SK-N-SH (cell line): ENCODE measurements at regions not wholly inside any gene's neighbourhood (a gene's known extent, or its start where the extent isn't known, plus 50 kb on each side); places are given as distances from the start of the nearest gene placed in this dataset.

ENCODE experiments used
- CTCF ChIA-PET: fragments of 300-600, 350-600 bp; formaldehyde crosslinking; extraction: SDS; loops from one replicate; lab custom pipeline; 2021; lab: Yijun Ruan, JAX
- POLR2A ChIA-PET: fragments of 350-600 bp; sonication (Branson Sonifier 250); formaldehyde crosslinking; extraction: SDS; loops from one replicate; lab custom pipeline; 2020; ENCODE audit warnings: antibody characterized with exemption, inconsistent platforms; lab: Yijun Ruan, JAX
- DNase-seq: peaks from one replicate; pipeline ENCODE4 v3.0.0; 2012
- H2AFZ ChIP-seq: fragments of 200-600 bp; sonication (generic); 2 replicates; pipeline ENCODE4 v1.8.1; 2016; ENCODE audit warnings: antibody characterized with exemption, mild to moderate bottlenecking, low read depth
- H3F3A ChIP-seq: fragments of 200-600 bp; sonication (generic); replicated peaks from 2 replicates; pipeline ENCODE3; 2016; ENCODE audit warnings: antibody characterized with exemption, mild to moderate bottlenecking; ENCODE audit not compliant: insufficient read depth
- H3K27ac ChIP-seq, 2 experiments: fragments of 200-500 bp in 1 of 2; fragments of 200-600 bp in 1 of 2; sonication (Bioruptor generic) in 1 of 2; sonication (generic), shearing (Covaris generic) in 1 of 2; 2 replicates each; pipeline versions ENCODE4 v1.5.1 to v1.6.1; 2014 to 2016; ENCODE audit warnings: low read depth in 2 of 2, inconsistent platforms in 1 of 2, low read length in 1 of 2, mild to moderate bottlenecking in 1 of 2, mixed read lengths in 1 of 2
- H3K27me3 ChIP-seq: fragments of 200-600 bp; sonication (generic), shearing (Covaris generic); 2 replicates; pipeline ENCODE4 v1.6.1; 2016; ENCODE audit warnings: mixed run types; ENCODE audit not compliant: insufficient read depth
- H3K36me3 ChIP-seq, 2 experiments: fragments of 200-500 bp in 1 of 2; fragments of 200-600 bp in 1 of 2; sonication (Bioruptor generic) in 1 of 2; sonication (generic) in 1 of 2; replicated peaks in 1 of 2; 2 replicates each; pipeline versions ENCODE3 to v1.5.1; 2014 to 2016; ENCODE audit warnings: low read length in 1 of 2, mild to moderate bottlenecking in 1 of 2; ENCODE audit not compliant: insufficient read depth in 2 of 2, control insufficient read depth in 1 of 2
- H3K4me1 ChIP-seq, 2 experiments: fragments of 200-500 bp in 1 of 2; fragments of 200-600 bp in 1 of 2; sonication (Bioruptor generic) in 1 of 2; sonication (generic), shearing (Covaris generic) in 1 of 2; 2 replicates each; pipeline versions ENCODE4 v1.5.1 to v1.6.1; 2014 to 2016; ENCODE audit warnings: low read depth in 1 of 2, low read length in 1 of 2, mixed run types in 1 of 2; ENCODE audit not compliant: insufficient read depth in 2 of 2, control insufficient read depth in 1 of 2
- H3K4me2 ChIP-seq: fragments of 200-600 bp; sonication (generic), shearing (Covaris generic); 2 replicates; pipeline ENCODE4 v1.6.1; 2017; ENCODE audit warnings: mixed run types
- H3K4me3 ChIP-seq, 2 experiments: fragments of 200-500 bp in 1 of 2; fragments of 200-600 bp in 1 of 2; sonication (Bioruptor generic) in 1 of 2; sonication (generic), shearing (Covaris generic) in 1 of 2; 2 replicates each; pipeline versions ENCODE4 v1.5.1 to v1.8.1; 2014 to 2016; ENCODE audit warnings: low read depth in 2 of 2, inconsistent platforms in 1 of 2, low read length in 1 of 2, mild to moderate bottlenecking in 1 of 2, mixed read lengths in 1 of 2, moderate library complexity in 1 of 2
- H3K79me2 ChIP-seq: fragments of 200-600 bp; sonication (generic); 2 replicates; pipeline ENCODE4 v1.8.1; 2017; ENCODE audit warnings: mild to moderate bottlenecking; ENCODE audit not compliant: insufficient read depth
- H3K9ac ChIP-seq: fragments of 200-600 bp; sonication (generic); 2 replicates; pipeline ENCODE4 v1.6.1; 2017; ENCODE audit warnings: mixed run types
- H3K9me2 ChIP-seq: fragments of 200-600 bp; sonication (generic); 2 replicates; pipeline ENCODE4 v1.6.1; 2017; ENCODE audit warnings: mixed run types
- H3K9me3 ChIP-seq: fragments of 200-600 bp; sonication (generic); 2 replicates; pipeline ENCODE4 v1.6.1; 2017; ENCODE audit warnings: mixed run types, mild to moderate bottlenecking, moderate library complexity
- H4K20me1 ChIP-seq: fragments of 200-600 bp; sonication (generic); 2 replicates; pipeline ENCODE4 v1.6.1; 2017; ENCODE audit warnings: mild to moderate bottlenecking, mixed run types; ENCODE audit not compliant: insufficient read depth
- EZH2phosphoT487 ChIP-seq: fragments of 200-600 bp; sonication (generic); IDR thresholded peaks from 2 replicates; pipeline ENCODE4 v1.6.1; 2017; ENCODE audit warnings: low read depth, mixed run types, mild to moderate bottlenecking, antibody characterized with exemption, moderate library complexity, borderline replicate concordance
- GATA2 ChIP-seq: sonication (generic); formaldehyde crosslinking; IDR thresholded peaks from 2 replicates; pipeline ENCODE4 v1.5.0; 2020; ENCODE audit warnings: mild to moderate bottlenecking, missing genetic modification reagents
- MXI1 ChIP-seq: IDR thresholded peaks from 2 replicates; pipeline ENCODE4 v1.6.1; 2012; ENCODE audit warnings: mild to moderate bottlenecking, low read depth, low read length, improper control_type of control experiment
- NFIC ChIP-seq: IDR thresholded peaks from 2 replicates; pipeline ENCODE4 v1.4.0; 2012; ENCODE audit warnings: borderline replicate concordance
- POLR2AphosphoS5 ChIP-seq: IDR thresholded peaks from 2 replicates; pipeline ENCODE4 v1.6.1; 2012; ENCODE audit warnings: low read depth, low read length
- RFX5 ChIP-seq: IDR thresholded peaks from 2 replicates; pipeline ENCODE4 v1.6.1; 2012; ENCODE audit warnings: mild to moderate bottlenecking, improper control_type of control experiment, low read length
- RXRA ChIP-seq: IDR thresholded peaks from 2 replicates; pipeline ENCODE4 v1.4.0; 2012; ENCODE audit warnings: low read depth, mild to moderate bottlenecking, borderline replicate concordance
- SMC3 ChIP-seq: IDR thresholded peaks from 2 replicates; pipeline ENCODE4 v1.6.1; 2012; ENCODE audit warnings: low read depth, low read length, improper control_type of control experiment
- TAF1 ChIP-seq: IDR thresholded peaks from 2 replicates; pipeline ENCODE4 v1.6.1; 2012; ENCODE audit warnings: low read depth, mild to moderate bottlenecking, low read length, moderate library complexity, borderline replicate concordance
- WGBS: methylation state at CpG from one replicate; pipeline ENCODE4 v1.1.6; 2017; ENCODE audit warnings: low lambda C conversion rate; 5-methylcytosine and 5-hydroxymethylcytosine counted together
- TF ChIP-seq, protein P1 (sequence below): fragments of 150-350 bp; IDR thresholded peaks from 2 replicates; pipeline ENCODE4 v1.6.1; 2016; ENCODE audit warnings: mild to moderate bottlenecking, low read depth, low read length
- TF ChIP-seq, protein P2 (sequence below): IDR thresholded peaks from 2 replicates; pipeline ENCODE4 v1.4.0; 2012; ENCODE audit warnings: low read depth
- TF ChIP-seq, protein P3 (sequence below): fragments of 200-600 bp; sonication (generic); IDR thresholded peaks from 2 replicates; pipeline ENCODE4 v1.6.1; 2017; ENCODE audit warnings: antibody characterized with exemption, mild to moderate bottlenecking, moderate library complexity
- TF ChIP-seq, protein P4 (sequence below): IDR thresholded peaks from 2 replicates; pipeline ENCODE4; 2012
- TF ChIP-seq, protein P5 (sequence below): IDR thresholded peaks from 2 replicates; pipeline ENCODE4 v1.4.0; 2012; ENCODE audit warnings: low read depth, borderline replicate concordance

DNA sequence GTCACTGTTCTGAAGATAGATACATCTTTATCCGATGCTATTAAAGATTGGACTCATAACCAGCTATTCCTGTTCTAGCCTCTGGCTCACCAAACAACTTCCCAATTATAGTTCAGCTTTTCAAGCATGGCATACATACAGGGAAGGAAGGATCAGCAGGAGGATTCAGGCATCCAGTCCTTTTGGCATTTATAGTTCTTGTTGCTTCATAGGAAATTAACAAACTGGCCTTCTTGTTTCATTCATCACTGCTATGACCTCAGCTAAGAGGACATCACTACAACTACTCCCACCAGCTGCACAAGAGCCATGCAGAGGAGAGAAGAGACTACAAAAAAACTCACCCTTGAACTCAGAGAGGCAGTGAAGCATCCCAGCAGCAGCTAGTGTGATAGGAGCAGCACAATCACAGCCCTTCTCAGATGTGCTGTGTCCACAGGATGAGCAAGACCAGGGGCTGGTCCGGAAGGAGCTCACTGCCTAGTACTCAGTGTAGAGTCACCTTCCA is 100.5 kb downstream of the SPTSSA start:
- H4K20me1 ChIP-seq = no peaks in the 10 kb centered on the region
- peaks cover 5 to 9% of the 10 kb centered on the region in 2 experiments; a peak in 3 of 4 replicates for H3K4me1 ChIP-seq
- no peaks in the 10 kb centered on the region for H3K9me3 ChIP-seq
- H3K9me2 ChIP-seq = no peaks in the 10 kb centered on the region
- 86% methylated on average over 2 of the region's 2 CpGs for WGBS
- no peak for DNase-seq
- no peak overlapping the region for H3K4me2 ChIP-seq
- peaks cover 3% of the 10 kb centered on the region for H3F3A ChIP-seq
- no peaks in the 10 kb centered on the region for H3K36me3 ChIP-seq
- POLR2A ChIA-PET = interaction anchor here (0.6 kb wide), 1 partner anchor 24 kb away, joined by 3 read pairs; no protein-coding TSS in a partner anchor
- H3K9ac ChIP-seq = no peak overlapping the region
- TF ChIP-seq MXI1 = no peak
- TF ChIP-seq, protein P1, sequence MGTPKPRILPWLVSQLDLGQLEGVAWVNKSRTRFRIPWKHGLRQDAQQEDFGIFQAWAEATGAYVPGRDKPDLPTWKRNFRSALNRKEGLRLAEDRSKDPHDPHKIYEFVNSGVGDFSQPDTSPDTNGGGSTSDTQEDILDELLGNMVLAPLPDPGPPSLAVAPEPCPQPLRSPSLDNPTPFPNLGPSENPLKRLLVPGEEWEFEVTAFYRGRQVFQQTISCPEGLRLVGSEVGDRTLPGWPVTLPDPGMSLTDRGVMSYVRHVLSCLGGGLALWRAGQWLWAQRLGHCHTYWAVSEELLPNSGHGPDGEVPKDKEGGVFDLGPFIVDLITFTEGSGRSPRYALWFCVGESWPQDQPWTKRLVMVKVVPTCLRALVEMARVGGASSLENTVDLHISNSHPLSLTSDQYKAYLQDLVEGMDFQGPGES = no peak
- TF ChIP-seq EZH2phosphoT487 = no peak
- TF ChIP-seq NFIC = no peak
- TF ChIP-seq, protein P2, sequence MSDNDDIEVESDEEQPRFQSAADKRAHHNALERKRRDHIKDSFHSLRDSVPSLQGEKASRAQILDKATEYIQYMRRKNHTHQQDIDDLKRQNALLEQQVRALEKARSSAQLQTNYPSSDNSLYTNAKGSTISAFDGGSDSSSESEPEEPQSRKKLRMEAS = no peak
- TF ChIP-seq, protein P3, sequence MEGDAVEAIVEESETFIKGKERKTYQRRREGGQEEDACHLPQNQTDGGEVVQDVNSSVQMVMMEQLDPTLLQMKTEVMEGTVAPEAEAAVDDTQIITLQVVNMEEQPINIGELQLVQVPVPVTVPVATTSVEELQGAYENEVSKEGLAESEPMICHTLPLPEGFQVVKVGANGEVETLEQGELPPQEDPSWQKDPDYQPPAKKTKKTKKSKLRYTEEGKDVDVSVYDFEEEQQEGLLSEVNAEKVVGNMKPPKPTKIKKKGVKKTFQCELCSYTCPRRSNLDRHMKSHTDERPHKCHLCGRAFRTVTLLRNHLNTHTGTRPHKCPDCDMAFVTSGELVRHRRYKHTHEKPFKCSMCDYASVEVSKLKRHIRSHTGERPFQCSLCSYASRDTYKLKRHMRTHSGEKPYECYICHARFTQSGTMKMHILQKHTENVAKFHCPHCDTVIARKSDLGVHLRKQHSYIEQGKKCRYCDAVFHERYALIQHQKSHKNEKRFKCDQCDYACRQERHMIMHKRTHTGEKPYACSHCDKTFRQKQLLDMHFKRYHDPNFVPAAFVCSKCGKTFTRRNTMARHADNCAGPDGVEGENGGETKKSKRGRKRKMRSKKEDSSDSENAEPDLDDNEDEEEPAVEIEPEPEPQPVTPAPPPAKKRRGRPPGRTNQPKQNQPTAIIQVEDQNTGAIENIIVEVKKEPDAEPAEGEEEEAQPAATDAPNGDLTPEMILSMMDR = no peak
- TF ChIP-seq RFX5 = no peak
- no peak overlapping the region for H2AFZ ChIP-seq
- H3K79me2 ChIP-seq = no peaks in the 10 kb centered on the region
- H3K27ac ChIP-seq = peak overlapping the region; percentile 15 to 20; a peak in 3 of 4 replicates
- CTCF ChIA-PET = interaction anchor here (1.4 kb wide), 1 partner anchor 29 kb away, joined by 7 read pairs; no protein-coding TSS in a partner anchor
- H3K4me3 ChIP-seq = no peak overlapping the region
- H3K27me3 ChIP-seq = no peaks in the 10 kb centered on the region

DNA sequence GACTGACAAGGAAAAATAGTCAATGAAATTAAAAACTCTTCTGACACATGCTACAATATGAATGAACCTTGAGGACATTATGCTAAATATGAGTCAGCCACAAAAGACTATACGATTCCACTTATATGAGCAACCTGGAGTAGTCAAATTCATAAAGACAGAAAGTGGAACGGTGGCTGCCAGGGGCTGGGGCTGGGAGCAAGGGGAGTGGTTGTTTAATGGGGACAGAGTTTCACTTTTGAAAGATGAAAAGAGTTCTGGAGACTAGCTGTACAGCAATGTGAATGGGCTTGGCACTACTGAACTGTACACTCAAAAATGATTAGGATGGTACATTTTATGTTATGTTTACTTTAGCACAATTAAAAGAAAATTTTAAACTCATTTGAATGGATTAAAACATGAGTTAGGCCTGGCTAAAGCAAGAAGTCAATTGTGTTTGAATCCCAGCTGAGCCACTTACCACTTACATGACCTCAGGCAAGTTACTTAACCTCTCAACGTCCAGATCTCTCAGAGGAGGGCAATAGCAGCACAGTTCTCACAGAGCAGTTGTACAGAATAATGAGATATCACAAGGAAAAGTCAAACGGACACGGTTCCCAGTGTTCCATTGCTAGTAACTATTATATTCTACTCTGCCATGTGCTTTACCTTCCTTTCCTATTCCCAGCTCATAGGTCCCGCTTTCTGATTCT is 102.5 kb downstream of the SPTSSA start:
- no peaks in the 10 kb centered on the region for H3K79me2 ChIP-seq
- no peak overlapping the region; a peak in 1 of 4 replicates for H3K27ac ChIP-seq
- H2AFZ ChIP-seq = no peak overlapping the region
- H3K4me3 ChIP-seq = no peak overlapping the region
- no peaks in the 10 kb centered on the region for H3K9me3 ChIP-seq
- ChIA-PET CTCF (interaction anchor here (2.1 kb wide), 1 partner anchor 139 kb away, joined by 7 read pairs; no protein-coding TSS in a partner anchor), POLR2A (no interaction called here)
- no peak overlapping the region for H3K9ac ChIP-seq
- H3K36me3 ChIP-seq = no peaks in the 10 kb centered on the region
- H3K27me3 ChIP-seq = no peaks in the 10 kb centered on the region
- WGBS = 69% methylated on average over 6 of the region's 6 CpGs
- H3K4me2 ChIP-seq = no peak overlapping the region
- no peaks in the 10 kb centered on the region for H4K20me1 ChIP-seq
- peaks cover 10 to 12% of the 10 kb centered on the region in 2 experiments; a peak in 3 of 4 replicates for H3K4me1 ChIP-seq
- no peak for TF ChIP-seq SMC3
- no peak for TF ChIP-seq RXRA
- no peak for TF ChIP-seq TAF1
- TF ChIP-seq, protein P4, sequence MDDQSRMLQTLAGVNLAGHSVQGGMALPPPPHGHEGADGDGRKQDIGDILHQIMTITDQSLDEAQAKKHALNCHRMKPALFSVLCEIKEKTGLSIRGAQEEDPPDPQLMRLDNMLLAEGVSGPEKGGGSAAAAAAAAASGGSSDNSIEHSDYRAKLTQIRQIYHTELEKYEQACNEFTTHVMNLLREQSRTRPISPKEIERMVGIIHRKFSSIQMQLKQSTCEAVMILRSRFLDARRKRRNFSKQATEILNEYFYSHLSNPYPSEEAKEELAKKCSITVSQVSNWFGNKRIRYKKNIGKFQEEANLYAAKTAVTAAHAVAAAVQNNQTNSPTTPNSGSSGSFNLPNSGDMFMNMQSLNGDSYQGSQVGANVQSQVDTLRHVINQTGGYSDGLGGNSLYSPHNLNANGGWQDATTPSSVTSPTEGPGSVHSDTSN = no peak
- no peak for TF ChIP-seq POLR2AphosphoS5
- TF ChIP-seq, protein P2 = no peak
- no peak for TF ChIP-seq GATA2
- TF ChIP-seq, protein P5, sequence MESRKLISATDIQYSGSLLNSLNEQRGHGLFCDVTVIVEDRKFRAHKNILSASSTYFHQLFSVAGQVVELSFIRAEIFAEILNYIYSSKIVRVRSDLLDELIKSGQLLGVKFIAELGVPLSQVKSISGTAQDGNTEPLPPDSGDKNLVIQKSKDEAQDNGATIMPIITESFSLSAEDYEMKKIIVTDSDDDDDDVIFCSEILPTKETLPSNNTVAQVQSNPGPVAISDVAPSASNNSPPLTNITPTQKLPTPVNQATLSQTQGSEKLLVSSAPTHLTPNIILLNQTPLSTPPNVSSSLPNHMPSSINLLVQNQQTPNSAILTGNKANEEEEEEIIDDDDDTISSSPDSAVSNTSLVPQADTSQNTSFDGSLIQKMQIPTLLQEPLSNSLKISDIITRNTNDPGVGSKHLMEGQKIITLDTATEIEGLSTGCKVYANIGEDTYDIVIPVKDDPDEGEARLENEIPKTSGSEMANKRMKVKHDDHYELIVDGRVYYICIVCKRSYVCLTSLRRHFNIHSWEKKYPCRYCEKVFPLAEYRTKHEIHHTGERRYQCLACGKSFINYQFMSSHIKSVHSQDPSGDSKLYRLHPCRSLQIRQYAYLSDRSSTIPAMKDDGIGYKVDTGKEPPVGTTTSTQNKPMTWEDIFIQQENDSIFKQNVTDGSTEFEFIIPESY = no peak
- DNase-seq = no peak
- no peaks in the 10 kb centered on the region for H3K9me2 ChIP-seq
- H3F3A ChIP-seq = peaks cover 22% of the 10 kb centered on the region
